SU-DHL-6 (cell line): ENCODE measurements at regions not wholly inside any gene's neighbourhood (a gene's known extent, or its start where the extent isn't known, plus 50 kb on each side); places are given as distances from the start of the nearest gene placed in this dataset.

Experiments used
- H2AFZ ChIP-seq: fragments of 200-600 bp; sonication (generic); 2 replicates; pipeline ENCODE4 v1.6.1; 2014; ENCODE audit warnings: low read depth, mild to moderate bottlenecking, moderate library complexity, mixed read lengths, antibody characterized with exemption, low read length; ENCODE audit not compliant: severe bottlenecking
- H3F3A ChIP-seq: fragments of 200-600 bp; shearing (Covaris generic); 2 replicates; pipeline ENCODE4 v1.6.0; 2016; ENCODE audit warnings: antibody characterized with exemption, mild to moderate bottlenecking; ENCODE audit not compliant: insufficient read depth
- H3K27ac ChIP-seq: fragments of 200-600 bp; sonication (generic); 2 replicates; pipeline ENCODE4 v1.5.1; 2016; ENCODE audit warnings: low read depth, mild to moderate bottlenecking, low read length, moderate library complexity, mixed read lengths
- H3K27me3 ChIP-seq: fragments of 200-600 bp; sonication (generic), shearing (Covaris generic); 2 replicates; pipeline ENCODE4 v1.6.0; 2014; ENCODE audit warnings: mild to moderate bottlenecking, low read length
- H3K36me3 ChIP-seq: fragments of 200-600 bp; sonication (generic); 2 replicates; pipeline ENCODE4 v1.6.1; 2014; ENCODE audit warnings: mild to moderate bottlenecking, low read length, mixed read lengths
- H3K4me2 ChIP-seq: fragments of 300-600, 200-600 bp; shearing (Covaris generic), sonication (generic); 2 replicates; pipeline ENCODE4 v1.6.0; 2014; ENCODE audit warnings: low read length, low read depth, mild to moderate bottlenecking; ENCODE audit not compliant: poor library complexity, severe bottlenecking
- H3K4me3 ChIP-seq: fragments of 200-600 bp; sonication (generic); 2 replicates; pipeline ENCODE4 v1.5.1; 2014; ENCODE audit warnings: antibody characterized with exemption, low read length, mild to moderate bottlenecking, mixed read lengths; ENCODE audit not compliant: insufficient read depth, poor library complexity, severe bottlenecking
- H3K79me2 ChIP-seq: fragments of 200-600 bp; sonication (generic); 2 replicates; pipeline ENCODE4 v1.6.1; 2014; ENCODE audit warnings: mild to moderate bottlenecking, low read length, moderate library complexity; ENCODE audit not compliant: insufficient read depth
- H3K9ac ChIP-seq: fragments of 200-600 bp; sonication (generic); 2 replicates; pipeline ENCODE4 v1.7.0; 2014; ENCODE audit warnings: mild to moderate bottlenecking, low read length
- H3K9me2 ChIP-seq: fragments of 200-600 bp; sonication (generic); replicated peaks from 2 replicates; pipeline ENCODE4 v1.6.1; 2014; ENCODE audit warnings: low read length; ENCODE audit not compliant: insufficient read depth
- H3K9me3 ChIP-seq: fragments of 200-600 bp; sonication (generic); 2 replicates; pipeline ENCODE4 v1.6.1; 2014; ENCODE audit warnings: low read length, mixed read lengths; ENCODE audit not compliant: insufficient read depth
- H4K20me1 ChIP-seq: fragments of 200-600 bp; sonication (generic); 2 replicates; pipeline ENCODE4 v1.6.1; 2014; ENCODE audit warnings: low read depth, mild to moderate bottlenecking, antibody characterized with exemption, low read length, moderate library complexity, mixed read lengths
- CTCF ChIP-seq: fragments of 200-600 bp; sonication (generic); IDR thresholded peaks from one replicate; pipeline ENCODE4 v1.5.1; 2017; ENCODE audit warnings: antibody characterized with exemption, mild to moderate bottlenecking, low read length, moderate library complexity; ENCODE audit not compliant: insufficient read depth, poor library complexity, severe bottlenecking
- EZH2phosphoT487 ChIP-seq: fragments of 200-600 bp; sonication (generic), shearing (Covaris generic); conservative IDR thresholded peaks from 2 replicates; pipeline ENCODE4 v1.6.1; 2018; ENCODE audit warnings: mild to moderate bottlenecking, antibody characterized with exemption, low read length, moderate library complexity, mixed read lengths

GRCh38 chr1:193543259-193543658 is 356.8 kb upstream of the B3GALT2 start:
- no peaks in the 10 kb centered on the region for H3K27me3 ChIP-seq
- no peak overlapping the region for H3K27ac ChIP-seq
- H3K4me2 ChIP-seq = no peak overlapping the region
- TF ChIP-seq EZH2phosphoT487 = no peak
- no peaks in the 10 kb centered on the region for H3K9me2 ChIP-seq
- no peaks in the 10 kb centered on the region for H3K79me2 ChIP-seq
- H2AFZ ChIP-seq = no peak overlapping the region
- no peaks in the 10 kb centered on the region for H3K9me3 ChIP-seq
- H3K4me3 ChIP-seq = no peak overlapping the region
- H3F3A ChIP-seq = peaks cover 23% of the 10 kb centered on the region
- no peak overlapping the region for H3K9ac ChIP-seq
- H3K36me3 ChIP-seq = no peaks in the 10 kb centered on the region
- H4K20me1 ChIP-seq = no peaks in the 10 kb centered on the region

DNA sequence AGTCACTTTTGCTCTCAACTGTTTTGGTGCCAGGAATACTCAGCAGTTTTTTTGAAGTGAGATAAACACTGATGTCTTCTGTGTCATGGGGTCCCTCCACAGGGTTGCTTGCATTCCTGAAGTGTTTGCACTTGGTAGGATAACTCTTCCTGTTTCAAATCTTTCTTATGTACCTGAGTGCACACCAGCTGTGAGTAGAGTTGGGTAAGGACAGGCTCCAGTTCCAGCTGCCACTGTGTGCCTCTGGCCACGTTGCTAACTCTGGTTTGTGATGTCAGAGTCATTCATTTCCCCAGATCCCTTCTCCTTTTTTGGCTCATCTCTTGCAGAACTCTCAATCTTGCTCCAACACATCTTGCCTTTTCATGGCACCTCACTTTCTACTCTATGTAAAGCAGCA is 356.3 kb upstream of the B3GALT2 start:
- Histone ChIP-seq H3K79me2 (no peaks in the 10 kb centered on the region), H3K27me3 (no peaks in the 10 kb centered on the region), H3K4me3 (no peak overlapping the region), H3K36me3 (no peaks in the 10 kb centered on the region), H4K20me1 (no peaks in the 10 kb centered on the region), H3K27ac (no peak overlapping the region), H3K4me2 (no peak overlapping the region), H3K9me2 (no peaks in the 10 kb centered on the region), H3K9me3 (no peaks in the 10 kb centered on the region), H3F3A (peaks cover 29% of the 10 kb centered on the region), H2AFZ (no peak overlapping the region), H3K9ac (no peak overlapping the region)
- TF ChIP-seq EZH2phosphoT487 (no peak), CTCF (no peak)

DNA sequence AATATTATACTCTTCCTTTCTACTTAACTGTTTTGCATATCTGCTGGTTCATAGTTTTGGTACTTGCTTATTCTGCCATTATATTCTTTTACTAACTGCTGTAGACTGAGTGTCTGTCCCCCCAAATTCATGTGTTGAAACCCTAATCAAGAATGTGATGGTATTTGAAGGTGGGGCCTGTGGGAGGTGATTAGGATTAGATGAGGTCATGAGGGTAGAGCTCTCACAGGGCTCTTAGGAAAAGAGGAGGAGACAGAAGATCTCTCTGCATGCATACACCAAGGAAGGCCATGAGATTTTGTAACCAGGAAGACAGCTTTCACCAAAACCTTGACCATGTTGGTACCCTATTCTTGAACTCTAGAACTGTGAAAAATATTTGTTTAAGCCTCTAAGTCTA is 354.1 kb upstream of the B3GALT2 start:
- no peak for TF ChIP-seq CTCF
- no peak for TF ChIP-seq EZH2phosphoT487
- Histone ChIP-seq H4K20me1 (no peaks in the 10 kb centered on the region), H3K27ac (peak overlapping the region; percentile 89)

DNA sequence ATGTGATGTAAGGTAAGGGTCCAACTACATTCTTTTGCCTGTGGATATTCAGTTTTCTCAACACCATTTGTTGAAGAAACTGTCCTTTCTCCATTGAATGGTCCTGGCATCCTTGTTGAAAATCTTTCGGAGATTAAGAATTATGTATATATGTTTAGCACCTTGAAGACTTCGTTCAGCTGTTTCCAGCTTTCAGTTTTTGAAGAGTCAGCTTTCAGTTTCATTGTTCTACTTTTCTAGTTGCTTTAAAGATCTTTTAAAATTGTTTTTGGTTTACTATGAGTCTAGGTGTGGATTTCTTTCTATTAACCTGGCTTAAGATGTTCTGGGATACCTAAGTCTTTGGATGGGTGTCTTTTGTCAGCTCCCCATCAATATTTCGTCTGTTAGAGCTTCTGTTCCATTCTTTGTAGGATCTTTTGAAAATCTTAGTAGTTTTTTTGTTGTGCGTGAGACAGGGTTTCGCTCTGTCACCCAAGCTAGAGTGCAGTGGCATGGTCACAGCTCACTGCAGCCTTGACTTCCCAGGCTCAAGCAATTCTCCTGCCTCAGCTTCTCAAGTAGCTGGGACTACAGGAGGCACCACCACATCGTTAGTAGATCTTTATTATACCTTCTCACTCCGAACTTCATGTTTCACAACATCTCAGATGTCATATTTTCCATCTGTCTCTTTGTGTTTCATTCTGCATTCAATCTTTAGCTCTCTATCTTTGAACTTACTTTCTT is 353.5 kb upstream of the B3GALT2 start:
- Histone ChIP-seq H3K27me3 (no peaks in the 10 kb centered on the region), H3K9me3 (no peaks in the 10 kb centered on the region), H4K20me1 (no peaks in the 10 kb centered on the region), H3K4me3 (peak overlapping the region; percentile 39), H3F3A (peaks cover 34% of the 10 kb centered on the region), H3K36me3 (no peaks in the 10 kb centered on the region), H3K79me2 (no peaks in the 10 kb centered on the region), H3K4me2 (peak overlapping the region; percentile 89), H3K9ac (peak overlapping the region; percentile 51), H3K9me2 (no peaks in the 10 kb centered on the region), H2AFZ (peak overlapping the region; percentile 69), H3K27ac (peak overlapping the region; percentile 89)
- TF ChIP-seq CTCF = no peak
- TF ChIP-seq EZH2phosphoT487 = no peak

More for the DNA sequence above, 354.1 kb upstream of the B3GALT2 start:
- Histone ChIP-seq H3K9me3 (no peaks in the 10 kb centered on the region), H2AFZ (peak overlapping the region; percentile 69), H3F3A (peaks cover 34% of the 10 kb centered on the region), H3K4me3 (peak overlapping the region; percentile 39), H3K36me3 (no peaks in the 10 kb centered on the region), H3K9ac (peak overlapping the region; percentile 51), H3K4me2 (peak overlapping the region; percentile 89), H3K79me2 (no peaks in the 10 kb centered on the region), H3K27me3 (no peaks in the 10 kb centered on the region), H3K9me2 (no peaks in the 10 kb centered on the region)
